Skeletal muscle cell (primary cell): ENCODE measurements at regions not wholly inside any gene's neighbourhood (a gene's known extent, or its start where the extent isn't known, plus 50 kb on each side); places are given as distances from the start of the nearest gene placed in this dataset.

ENCODE experiments used
- DNase-seq: peaks from one replicate; pipeline ENCODE4 v3.0.0-alpha.2; 2010; ENCODE audit warnings: low read depth
- H3K4me3 ChIP-seq: 2 replicates; pipeline ENCODE4 v1.5.1; 2011; ENCODE audit warnings: low read depth, mild to moderate bottlenecking, control low read depth, low read length, moderate library complexity

DNA sequence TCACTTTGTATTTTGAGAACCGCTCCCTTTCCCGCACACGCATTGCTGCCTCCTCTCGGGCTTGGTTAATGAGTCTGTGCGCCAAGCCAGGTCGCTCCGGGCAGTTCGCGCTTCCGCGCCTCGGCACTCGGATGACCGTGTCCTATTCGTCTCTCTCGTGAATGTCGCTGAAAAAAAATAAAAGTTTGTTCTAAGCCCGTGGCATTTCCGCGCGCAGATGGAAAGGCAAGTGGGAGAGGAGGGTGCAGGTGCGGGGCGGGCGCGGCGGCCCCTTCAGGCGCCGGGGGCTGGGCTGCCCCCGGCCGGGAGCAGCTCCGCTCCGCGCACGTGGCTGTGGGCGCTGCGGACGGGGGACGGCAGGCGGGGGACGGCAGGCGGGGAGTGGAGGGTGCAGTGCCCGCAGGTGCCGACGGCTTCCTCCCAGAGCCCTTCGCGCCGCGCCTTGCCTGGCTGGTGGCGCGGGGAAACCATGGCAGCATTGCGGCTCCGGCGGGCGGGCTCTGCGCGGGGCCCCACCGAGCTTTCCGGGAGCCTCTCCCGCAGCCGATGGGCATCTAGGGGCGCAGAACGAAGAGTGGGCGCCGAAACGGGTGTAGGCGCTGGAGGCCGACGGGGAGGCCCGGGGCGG is 159.6 kb upstream of the SIX2 start:
- DNase-seq: no peak
- peak overlapping the region; percentile 52 for H3K4me3 ChIP-seq

DNA sequence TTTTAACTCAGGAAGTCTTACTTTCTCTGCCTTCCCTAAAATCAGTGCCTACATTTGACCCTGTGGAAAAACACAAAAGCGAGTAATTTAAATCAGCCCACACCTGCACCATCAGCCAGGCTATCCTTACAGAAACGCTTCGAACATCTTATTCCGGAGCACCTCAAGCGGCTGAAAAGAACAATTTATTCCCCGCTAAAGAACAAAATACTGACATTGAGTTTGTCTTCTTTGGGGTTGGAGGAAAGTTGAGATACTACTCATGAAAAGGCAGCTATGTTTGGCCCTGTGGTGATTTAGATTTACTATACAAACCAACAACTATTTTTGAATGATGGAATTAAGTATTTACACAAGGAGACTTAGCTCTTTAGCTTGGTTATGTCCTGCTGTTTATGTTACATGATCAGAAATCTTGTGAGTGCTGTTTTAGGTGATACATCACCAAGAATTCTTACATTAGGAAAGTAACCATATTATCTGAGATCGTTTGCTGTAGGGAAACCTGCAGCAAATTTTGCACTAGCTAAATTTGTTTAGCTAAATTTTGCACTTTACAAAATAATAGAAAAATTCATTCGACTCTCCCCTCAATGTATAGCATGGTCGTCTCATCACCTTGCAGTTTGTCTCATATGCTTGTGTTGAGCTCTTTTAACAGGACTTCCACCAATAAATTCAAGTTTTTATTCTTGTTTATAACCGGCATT is 158.8 kb upstream of the SIX2 start:
- H3K4me3 ChIP-seq: peak overlapping the region; percentile 52

DNA sequence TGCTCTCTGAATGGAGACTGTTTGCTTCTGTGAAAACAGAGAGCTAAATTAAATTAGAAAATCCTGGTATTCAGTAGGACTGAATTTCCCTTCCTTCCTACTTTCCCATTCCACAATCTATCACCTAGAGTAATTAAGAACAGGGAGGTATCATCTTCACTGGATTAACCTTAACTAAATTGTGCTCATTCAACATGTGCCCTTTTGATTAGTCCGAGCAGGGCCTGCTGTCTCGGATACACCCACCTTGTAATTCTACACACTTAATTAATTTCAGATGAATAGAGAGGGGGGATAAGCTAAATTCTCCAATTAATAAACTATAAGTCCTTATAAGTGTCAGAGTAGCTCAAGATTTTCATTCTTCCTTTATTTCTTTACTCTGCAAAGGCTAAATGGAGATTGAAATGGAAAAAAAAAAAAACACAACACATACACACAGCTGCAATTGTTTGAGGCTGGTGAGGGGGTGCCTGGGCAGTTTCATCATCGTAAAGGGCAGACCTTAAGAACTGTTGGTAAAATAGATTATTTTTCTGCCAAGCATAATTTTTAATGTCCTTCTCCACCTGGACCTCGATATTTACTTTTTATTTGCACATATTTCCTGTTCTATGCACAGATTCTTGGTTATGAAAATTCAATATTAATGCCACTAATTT is 157.1 kb upstream of the SIX2 start:
- H3K4me3 ChIP-seq: no peak overlapping the region
- DNase-seq: no peak

More for the DNA sequence above, 158.8 kb upstream of the SIX2 start:
- no peak for DNase-seq

DNA sequence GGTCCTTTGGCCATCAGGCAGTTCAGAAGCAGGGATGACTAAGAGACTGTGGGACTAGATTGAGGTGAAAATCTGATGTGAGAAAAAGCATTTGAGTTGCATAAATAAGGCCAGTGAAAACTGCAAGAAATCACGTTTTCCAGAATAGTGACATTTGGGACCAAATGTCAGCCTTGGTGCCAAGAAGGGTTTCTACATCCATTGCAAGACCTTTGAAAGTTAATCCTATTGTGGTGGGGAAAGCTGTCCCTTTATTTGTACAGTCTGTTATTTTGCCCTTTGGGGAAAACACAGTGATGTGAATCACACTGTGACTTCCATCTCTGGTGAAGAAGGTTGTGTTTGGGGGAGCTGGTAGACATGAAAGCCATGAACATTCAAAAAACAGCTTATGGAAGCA is 153.5 kb upstream of the SIX2 start:
- no peak for DNase-seq

DNA sequence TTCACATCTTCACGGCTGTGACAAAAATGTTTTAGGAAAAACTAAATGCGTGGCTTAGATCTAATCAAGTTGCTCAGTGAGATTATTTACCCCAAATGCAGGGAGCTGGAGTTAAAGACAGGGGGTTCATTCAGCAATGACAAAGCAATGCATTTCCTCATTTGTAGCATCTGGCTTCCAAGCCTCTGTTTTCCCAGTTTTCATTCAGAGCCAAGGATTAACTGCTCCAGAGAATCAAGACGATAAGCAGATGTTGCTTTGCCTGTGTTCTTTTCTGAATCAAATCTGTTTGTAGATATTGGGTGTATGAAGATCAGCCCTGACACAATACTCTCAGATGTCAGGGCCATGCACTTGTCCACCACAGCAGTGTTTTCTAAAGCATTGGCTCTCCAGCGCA is 147.4 kb upstream of the SIX2 start:
- H3K4me3 ChIP-seq: no peak overlapping the region
- no peak for DNase-seq

More for the DNA sequence above, 153.5 kb upstream of the SIX2 start:
- no peak overlapping the region for H3K4me3 ChIP-seq

DNA sequence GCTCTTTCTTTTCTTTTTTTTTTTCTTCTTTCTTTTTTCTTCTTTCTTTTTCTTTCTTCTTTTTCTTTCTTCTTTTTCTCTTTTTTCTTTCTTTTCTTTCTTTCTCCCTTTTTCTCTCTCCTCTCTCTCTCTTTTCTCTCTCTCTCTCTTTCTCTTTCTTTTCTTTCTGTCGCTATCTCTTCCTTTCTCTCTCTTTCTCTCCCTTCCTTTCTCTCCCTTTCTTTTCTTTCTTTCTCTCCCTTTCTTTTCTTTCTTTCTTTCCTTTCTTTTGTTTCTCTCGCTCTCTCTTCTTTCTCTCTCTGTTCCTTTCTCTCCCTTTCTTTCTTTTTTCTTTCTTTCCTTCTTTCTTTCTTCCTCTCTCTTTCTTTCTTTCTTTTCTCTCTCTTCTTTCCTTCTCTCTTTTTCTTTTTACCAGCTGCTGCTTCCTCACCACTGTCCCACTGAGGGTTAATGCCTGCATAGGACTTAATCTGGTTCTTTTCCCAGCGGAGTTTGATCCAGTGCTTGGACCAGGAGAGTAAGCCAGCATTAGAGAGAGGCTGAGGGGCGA is 145.4 kb upstream of the SIX2 start:
- H3K4me3 ChIP-seq: no peak overlapping the region
- DNase-seq: no peak

DNA sequence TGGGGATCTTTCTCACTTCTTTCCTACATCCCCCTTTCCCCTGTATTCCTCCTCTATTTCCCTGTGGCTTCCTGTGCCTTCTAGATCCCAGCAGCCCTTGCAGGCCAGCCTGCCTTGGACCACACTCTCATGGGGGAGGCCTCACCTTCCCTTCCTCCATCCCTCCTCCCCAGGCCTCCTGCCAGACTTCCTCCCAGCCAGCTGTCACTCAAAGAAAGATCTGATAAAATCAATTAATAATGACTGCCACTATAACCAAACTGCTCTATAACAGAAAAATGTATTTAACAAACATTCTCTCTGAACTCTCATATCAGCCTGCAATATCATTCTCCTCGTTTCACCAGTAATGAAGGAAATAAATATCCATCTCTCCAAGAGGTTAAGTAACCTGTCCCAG is 144.9 kb upstream of the SIX2 start:
- H3K4me3 ChIP-seq: no peak overlapping the region
- no peak for DNase-seq

DNA sequence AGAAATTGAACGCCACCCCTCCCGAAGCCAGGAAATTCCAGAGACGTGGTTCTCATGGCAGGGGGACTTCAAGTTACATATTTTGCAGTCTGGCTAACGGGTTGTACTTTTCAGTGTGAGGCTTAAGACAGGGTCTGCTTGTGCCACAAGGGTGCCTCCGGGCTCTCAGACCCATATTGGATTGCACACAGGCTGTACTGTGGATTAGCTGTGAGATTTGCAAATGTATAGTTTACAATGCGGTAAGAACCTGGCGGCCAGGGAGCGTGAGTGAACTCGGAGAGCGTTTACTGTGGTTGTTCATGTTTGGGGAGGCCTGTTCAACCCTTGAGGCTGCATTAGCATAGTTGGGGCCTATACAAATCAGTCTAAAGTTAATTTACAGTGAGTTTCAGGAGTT is 143.9 kb upstream of the SIX2 start:
- no peak overlapping the region for H3K4me3 ChIP-seq
- DNase-seq: no peak

DNA sequence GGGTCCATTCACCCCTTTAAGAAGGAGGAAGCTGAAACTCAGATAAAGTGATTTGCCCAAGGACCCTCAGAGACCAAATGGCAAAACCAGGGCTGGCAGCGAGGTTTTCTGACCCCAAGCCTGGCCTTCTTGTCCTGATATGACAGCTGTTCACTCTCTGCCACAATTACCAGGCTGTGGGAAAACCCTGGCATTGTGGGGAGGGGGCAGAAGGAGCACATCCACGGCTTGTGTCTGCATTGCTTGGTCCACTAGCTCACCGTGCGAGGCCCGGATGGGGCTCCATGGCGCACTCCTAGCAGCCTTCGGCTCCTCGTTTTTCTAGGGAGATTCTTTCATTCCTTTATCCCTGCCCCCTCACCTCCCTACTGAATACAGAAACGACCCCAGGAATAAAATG is 143.4 kb upstream of the SIX2 start:
- DNase-seq: no peak
- H3K4me3 ChIP-seq: no peak overlapping the region

DNA sequence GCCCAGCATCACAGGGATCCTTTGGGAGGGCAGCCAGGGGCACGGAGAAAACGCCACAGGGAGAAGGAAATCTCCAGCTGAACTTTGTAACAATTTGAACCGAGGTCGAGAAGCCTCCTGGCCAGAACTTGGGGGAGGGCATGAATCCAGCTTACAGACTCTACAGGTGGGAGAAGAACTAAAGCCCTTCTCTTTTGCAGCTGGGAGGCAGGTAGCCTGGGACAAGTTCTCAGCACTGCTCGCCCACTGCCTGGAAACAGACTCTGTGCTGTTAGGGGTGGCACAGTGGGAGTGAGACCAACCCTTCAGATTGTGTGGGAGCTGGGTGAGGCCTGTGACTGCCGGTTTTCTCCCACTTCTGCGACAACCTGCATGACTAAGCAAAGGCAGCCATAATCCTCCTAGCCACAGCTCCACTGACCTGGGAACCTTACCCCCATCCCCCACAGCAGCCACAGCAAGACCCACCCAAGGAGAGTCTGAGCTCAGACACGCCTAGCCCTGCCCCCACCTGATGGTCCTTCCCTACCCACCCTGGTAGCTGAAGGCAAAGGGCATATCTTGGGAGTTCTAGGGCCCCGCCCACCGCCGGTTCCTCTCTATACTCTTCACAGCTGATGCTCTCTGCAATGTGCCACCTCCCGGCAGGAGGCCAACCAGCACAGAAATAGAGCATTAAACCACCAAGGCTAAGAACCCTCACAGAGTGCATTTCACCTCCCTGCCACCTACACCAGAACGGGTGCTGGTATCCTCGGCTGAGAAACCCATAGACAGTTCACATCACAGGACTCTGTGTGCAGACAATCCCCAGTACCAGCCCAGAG is 136.0 kb upstream of the SIX2 start:
- no peak for DNase-seq
- no peak overlapping the region for H3K4me3 ChIP-seq

DNA sequence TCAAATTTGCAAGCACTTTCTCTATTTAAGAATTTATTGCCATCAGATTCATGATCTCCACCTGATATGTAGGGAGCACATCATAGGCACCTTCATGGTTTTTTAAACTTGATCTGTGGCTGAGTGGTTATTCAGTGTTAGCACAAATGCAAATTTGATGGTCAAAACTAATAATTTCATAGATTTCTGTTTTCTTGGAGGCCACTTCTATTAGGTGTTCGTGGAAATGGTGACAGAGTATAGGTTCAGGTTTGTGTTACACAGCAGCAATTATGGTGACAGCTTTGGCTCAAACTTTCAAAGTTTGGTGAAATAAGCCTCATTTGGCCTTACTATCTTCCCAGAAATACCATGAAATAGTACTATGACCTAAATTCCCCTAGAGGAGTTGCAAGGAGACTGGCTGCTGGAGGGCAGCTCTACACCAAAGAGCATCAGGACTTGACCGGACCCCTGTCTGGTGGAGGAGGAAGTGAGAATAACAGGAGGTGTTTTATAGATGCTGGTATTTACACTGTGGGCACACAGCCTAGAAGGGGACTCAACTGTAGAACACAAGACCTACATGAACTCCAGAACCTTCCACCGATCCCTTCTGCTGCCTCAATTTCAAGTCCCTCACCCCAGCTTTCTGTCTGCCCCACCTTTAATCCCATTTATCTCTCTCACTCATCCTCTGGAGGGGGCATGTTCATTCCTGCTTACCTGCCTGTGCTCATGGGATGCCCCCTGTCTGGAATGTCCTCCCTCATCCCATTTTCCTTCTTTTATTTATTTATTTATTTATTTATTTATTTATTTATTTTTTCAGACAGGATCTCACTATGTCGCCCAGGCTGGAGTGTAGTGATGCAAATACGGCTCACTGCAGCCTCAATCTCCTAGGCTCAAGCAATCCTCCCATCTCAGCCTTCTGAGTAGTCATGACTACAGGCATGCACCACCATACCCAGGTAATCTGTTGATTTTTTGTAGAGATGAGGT is 132.9 kb upstream of the SIX2 start:
- DNase-seq: no peak
- H3K4me3 ChIP-seq: no peak overlapping the region

DNA sequence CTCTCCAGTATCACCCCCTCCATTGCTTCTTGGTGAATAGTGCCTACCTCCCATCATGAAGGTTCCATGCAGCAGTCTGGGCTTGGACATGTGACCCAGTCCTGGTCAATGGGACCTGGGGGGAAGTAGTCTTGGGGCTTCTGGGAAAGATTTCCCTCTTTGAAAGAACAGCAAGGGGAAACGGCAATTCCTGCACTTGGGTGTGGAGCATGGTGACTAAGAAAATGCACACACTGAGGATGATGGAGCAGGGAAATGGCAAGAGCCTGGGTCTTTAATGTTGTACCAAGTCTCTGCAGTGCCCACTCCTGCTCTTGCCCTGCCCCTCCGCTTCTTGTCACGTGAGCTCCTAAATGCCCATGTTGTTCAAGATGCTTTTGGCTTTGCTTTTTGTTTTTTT is 131.4 kb upstream of the SIX2 start:
- DNase-seq: no peak
- H3K4me3 ChIP-seq: no peak overlapping the region

DNA sequence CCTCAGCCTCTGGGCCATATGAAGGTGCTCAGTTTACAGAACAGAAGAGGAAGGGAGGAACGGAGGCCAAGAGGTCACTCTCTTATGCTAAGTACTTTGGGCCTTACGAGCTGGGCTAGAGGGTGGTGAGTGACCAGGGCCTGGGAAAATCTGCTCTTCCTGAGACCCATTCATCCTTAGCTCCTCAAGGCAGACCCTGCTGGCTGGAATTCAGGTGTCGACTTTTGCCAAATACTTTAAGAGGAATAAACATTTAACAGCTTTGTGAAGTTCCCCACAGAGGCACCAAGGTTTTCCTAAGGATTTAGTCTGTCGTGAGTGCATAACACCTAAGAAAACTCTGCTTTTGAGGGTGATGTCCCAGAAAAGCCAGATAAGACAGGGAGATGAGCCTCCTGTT is 129.7 kb upstream of the SIX2 start:
- no peak overlapping the region for H3K4me3 ChIP-seq
- DNase-seq: no peak

DNA sequence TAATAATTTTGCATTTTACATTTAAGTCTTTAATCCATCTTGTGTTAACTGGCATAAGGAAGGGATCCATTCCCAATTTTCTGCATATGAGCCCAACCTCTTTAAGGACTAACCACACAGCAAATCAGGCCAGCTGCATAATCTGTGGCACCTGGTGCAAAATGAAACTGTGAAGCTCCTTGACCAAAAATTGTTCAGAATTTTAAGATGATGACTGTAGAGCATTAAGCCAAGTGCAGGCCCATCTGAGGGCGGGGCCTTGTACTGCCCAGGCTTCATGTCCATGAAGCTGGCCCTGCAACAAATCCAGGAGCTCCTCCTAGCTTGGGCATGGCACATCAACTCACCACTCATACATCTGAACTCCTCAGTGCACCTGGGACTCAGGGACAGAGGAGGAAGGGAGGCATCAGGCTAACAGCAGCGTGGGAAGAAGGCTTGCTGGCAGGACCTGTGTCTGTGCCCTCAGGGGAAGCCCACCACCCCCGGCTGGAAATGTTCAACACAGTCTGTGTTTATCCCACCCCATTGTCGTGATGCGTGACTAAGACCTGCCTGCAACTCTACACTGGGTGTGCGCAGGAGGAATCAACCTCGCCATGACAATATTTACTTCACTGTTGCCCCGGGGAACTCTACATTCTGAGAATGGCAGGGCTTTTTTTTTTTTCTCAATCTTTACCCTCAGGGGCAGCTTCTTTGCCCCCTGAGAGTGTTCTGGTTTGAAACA is 128.9 kb upstream of the SIX2 start:
- no peak overlapping the region for H3K4me3 ChIP-seq
- no peak for DNase-seq

DNA sequence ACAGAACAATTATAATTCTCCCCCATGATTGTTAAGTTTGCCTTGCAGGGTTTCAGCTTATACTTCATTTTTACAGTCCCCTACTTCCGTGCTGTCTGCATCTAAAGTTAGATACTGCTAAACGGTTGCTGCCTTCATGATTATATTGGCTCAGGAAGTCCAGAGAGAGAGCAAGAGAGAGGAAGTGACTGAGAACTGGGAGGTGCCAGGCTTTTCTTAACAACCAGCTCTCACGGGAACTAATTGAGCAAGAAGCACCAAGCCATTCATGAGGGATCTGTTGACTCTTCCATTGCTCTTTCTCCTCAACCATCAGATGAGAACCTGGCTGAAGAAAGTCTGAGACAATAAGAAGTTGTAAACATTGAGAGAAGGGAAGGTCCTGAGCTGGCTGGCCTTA is 125.5 kb upstream of the SIX2 start:
- peak; percentile 32 for DNase-seq
- H3K4me3 ChIP-seq: no peak overlapping the region

DNA sequence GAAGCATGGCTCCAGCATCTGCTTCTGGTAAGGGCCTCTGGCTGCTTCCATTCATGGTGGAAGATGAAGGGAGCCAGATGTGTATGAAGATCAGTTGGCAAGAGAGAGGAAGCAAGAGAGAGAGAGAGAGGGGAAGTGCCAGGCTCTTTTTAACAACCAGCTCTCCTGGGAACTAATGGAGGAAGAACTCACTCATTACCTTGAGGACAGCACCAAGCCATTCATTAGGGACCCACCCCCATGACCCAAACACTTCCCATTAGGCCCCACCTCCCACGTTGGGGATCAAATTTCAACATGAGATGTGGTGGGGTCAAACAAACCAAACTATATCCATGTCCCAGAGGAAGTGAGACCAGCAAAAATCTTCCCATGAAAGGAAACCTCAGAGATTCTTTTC is 124.8 kb upstream of the SIX2 start:
- no peak overlapping the region for H3K4me3 ChIP-seq
- peak; percentile 19 for DNase-seq

DNA sequence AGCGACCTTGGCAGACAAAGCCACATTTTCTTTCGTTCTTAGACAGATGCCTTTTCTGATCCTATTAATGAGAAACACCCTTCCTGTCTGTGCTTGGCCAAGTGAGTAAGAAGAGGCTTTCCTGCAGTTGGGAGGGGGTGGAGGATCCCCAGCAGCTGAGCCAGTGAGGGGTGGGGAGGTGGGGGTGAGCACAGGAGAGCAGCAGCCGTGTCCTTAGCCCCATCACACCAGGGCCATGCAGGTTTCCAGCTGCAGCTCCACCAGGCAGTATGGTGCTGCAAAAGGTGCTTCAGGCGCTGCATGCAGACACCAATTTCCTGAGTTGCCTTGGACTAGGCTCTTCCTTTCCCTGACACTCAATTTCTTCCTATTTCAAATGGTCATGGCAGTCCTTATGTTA is 123.3 kb upstream of the SIX2 start:
- H3K4me3 ChIP-seq: no peak overlapping the region
- DNase-seq: no peak

DNA sequence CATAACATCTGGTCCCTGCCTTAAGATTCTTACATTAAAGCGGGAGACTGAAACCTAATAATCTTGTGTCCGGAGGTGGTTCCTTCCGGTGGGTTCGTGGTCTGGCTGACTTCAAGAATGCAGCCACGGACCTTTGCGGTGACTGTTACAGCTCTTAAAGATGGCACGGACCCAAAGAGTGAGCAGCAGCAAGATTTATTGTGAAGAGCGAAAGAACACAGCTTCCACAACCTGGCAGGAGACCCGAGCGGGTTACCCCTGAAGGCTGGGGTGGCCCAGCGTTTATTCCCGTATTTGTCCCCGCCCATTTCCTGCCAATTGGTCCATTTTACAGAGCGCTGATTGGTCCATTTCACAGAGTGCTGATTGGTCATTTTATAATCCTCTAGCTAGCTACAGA is 122.3 kb upstream of the SIX2 start:
- DNase-seq: no peak
- no peak overlapping the region for H3K4me3 ChIP-seq
